CD4-positive, alpha-beta T cell (primary cell): ENCODE measurements at regions not wholly inside any gene's neighbourhood (a gene's known extent, or its start where the extent isn't known, plus 50 kb on each side); places are given as distances from the start of the nearest gene placed in this dataset.

Experiments
- ATAC-seq: fragments of 200-7000 bp; cut with Tn5 transposase; one replicate; pipeline ENCODE4 v1.10.0; 2022; ENCODE audit warnings: mild to moderate bottlenecking; ENCODE audit not compliant: poor library complexity
- CTCF ChIA-PET: fragments of 350-600 bp; sonication (Branson Sonifier 250); formaldehyde crosslinking; loops from one replicate; lab custom pipeline; 2021; ENCODE audit warnings: antibody characterized with exemption, inconsistent platforms; lab: Charles Lee
- POLR2A ChIA-PET: fragments of 350-600 bp; sonication (Branson Sonifier 250); formaldehyde crosslinking; loops from one replicate; lab custom pipeline; 2021; ENCODE audit warnings: antibody characterized with exemption, inconsistent platforms; lab: Charles Lee
- DNase-seq, 14 experiments: peaks; one replicate each; pipeline ENCODE4 v3.0.0-alpha.2; 2013 to 2020; ENCODE audit warnings: mixed read lengths in 2 of 14
- H3K27ac ChIP-seq, 2 donors: one replicate each; pipeline versions ENCODE4 v1.5.1 to v1.7.0; 2013; ENCODE audit warnings: low read length in 2 of 2, low read depth in 1 of 2, mild to moderate bottlenecking in 1 of 2
- H3K27me3 ChIP-seq, 2 experiments: 1 replicate in 1 of 2; 2 replicates in 1 of 2; pipeline versions ENCODE4 v1.6.1 to v1.7.0; 2013; ENCODE audit warnings: low read length in 2 of 2, control low read depth in 1 of 2, mild to moderate bottlenecking in 1 of 2, moderate library complexity in 1 of 2; ENCODE audit not compliant: insufficient read depth in 2 of 2, control insufficient read depth in 1 of 2
- H3K36me3 ChIP-seq: one replicate; pipeline ENCODE4 v1.6.1; 2013; ENCODE audit warnings: low read length, control low read depth; ENCODE audit not compliant: insufficient read depth
- H3K4me1 ChIP-seq: one replicate; pipeline ENCODE4 v1.6.1; 2013; ENCODE audit warnings: low read length, control low read depth; ENCODE audit not compliant: insufficient read depth
- H3K4me3 ChIP-seq: one replicate; pipeline ENCODE4 v1.5.1; 2013; ENCODE audit warnings: mild to moderate bottlenecking, low read length, moderate library complexity
- H3K9me3 ChIP-seq, 2 experiments: 1 replicate in 1 of 2; 2 replicates in 1 of 2; pipeline versions ENCODE4 v1.6.1 to v1.7.0; 2013; ENCODE audit warnings: low read length in 2 of 2, mild to moderate bottlenecking in 2 of 2, control low read depth in 1 of 2, moderate library complexity in 1 of 2; ENCODE audit not compliant: control insufficient read depth in 1 of 2, insufficient read depth in 1 of 2
- H3K27ac Mint-ChIP-seq: one replicate; pipeline ENCODE4 v1.8.0; 2020; ENCODE audit warnings: mixed read lengths
- H3K27me3 Mint-ChIP-seq: one replicate; pipeline ENCODE4 v1.8.0; 2021; ENCODE audit warnings: mixed read lengths
- H3K36me3 Mint-ChIP-seq: one replicate; pipeline ENCODE4 v1.8.0; 2021; ENCODE audit warnings: low read depth, mixed read lengths
- H3K4me1 Mint-ChIP-seq: one replicate; pipeline ENCODE4 v1.8.0; 2021; ENCODE audit warnings: low read depth, mixed read lengths
- H3K4me3 Mint-ChIP-seq: one replicate; pipeline ENCODE4 v1.8.0; 2020; ENCODE audit warnings: mild to moderate bottlenecking, mixed read lengths
- H3K9me3 Mint-ChIP-seq: one replicate; pipeline ENCODE4 v1.8.0; 2020; ENCODE audit warnings: mixed read lengths
- intact Hi-C, 2 experiments: fragments of 100-400 bp; cut with DNase I in 1 of 2; cut with micrococcal nuclease in 1 of 2; formaldehyde crosslinking; loops; one replicate each; pipeline versions ENCODE4 v1.15.1 to v1.9.0; 2023 to 2025; cut with DNase I, micrococcal nuclease
- TF ChIP-seq, protein P1 (sequence below): fragments of 200-600 bp; IDR thresholded peaks from one replicate; pipeline ENCODE4 v1.8.0; 2022; ENCODE audit warnings: antibody characterized with exemption, mild to moderate bottlenecking

- Mint-ChIP-seq H3K27me3 (no peaks in the 10 kb centered on the region), H3K9me3 (no peaks in the 10 kb centered on the region), H3K27ac (no peak overlapping the region), H3K4me3 (no peak overlapping the region), H3K36me3 (no peaks in the 10 kb centered on the region), H3K4me1 (no peaks in the 10 kb centered on the region)
- Histone ChIP-seq H3K36me3 (no peaks in the 10 kb centered on the region), H3K4me3 (no peak overlapping the region), H3K9me3 (no peaks in the 10 kb centered on the region), H3K4me1 (no peaks in the 10 kb centered on the region), H3K27me3 (no peaks in the 10 kb centered on the region), H3K27ac (no peak overlapping the region)
- intact Hi-C loops, result no loop called here
- POLR2A ChIA-PET, result no interaction called here
- CTCF ChIA-PET, result interaction anchor here (0.9 kb wide), 1 partner anchor 15 kb away, joined by 4 read pairs; no protein-coding TSS in a partner anchor
- DNase-seq (no peak), ATAC-seq (no peak)
- TF ChIP-seq, protein P1, sequence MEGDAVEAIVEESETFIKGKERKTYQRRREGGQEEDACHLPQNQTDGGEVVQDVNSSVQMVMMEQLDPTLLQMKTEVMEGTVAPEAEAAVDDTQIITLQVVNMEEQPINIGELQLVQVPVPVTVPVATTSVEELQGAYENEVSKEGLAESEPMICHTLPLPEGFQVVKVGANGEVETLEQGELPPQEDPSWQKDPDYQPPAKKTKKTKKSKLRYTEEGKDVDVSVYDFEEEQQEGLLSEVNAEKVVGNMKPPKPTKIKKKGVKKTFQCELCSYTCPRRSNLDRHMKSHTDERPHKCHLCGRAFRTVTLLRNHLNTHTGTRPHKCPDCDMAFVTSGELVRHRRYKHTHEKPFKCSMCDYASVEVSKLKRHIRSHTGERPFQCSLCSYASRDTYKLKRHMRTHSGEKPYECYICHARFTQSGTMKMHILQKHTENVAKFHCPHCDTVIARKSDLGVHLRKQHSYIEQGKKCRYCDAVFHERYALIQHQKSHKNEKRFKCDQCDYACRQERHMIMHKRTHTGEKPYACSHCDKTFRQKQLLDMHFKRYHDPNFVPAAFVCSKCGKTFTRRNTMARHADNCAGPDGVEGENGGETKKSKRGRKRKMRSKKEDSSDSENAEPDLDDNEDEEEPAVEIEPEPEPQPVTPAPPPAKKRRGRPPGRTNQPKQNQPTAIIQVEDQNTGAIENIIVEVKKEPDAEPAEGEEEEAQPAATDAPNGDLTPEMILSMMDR, result no peak
These were observed 101.1 kb downstream of the CT47B1 start for GRCh38 chrX:120774606-120775005.

DNA sequence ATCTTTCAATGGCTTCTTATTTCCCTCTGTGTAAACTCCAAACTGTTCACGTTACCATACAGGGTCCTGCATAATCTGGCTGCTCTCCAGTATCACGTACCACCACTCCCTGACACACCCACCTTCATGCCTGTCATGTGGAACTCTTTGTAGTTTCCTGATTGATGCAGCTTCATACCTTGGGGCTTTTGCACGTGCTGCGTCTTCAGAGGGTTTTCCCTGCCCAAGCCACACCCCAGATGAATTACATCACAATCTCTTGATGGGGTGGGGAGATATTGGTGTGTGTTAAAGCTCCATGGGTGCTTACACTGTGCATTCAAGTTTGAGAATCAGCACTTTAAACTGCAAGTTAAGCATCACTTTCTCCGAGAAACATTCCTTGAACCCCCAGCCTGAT is 101.9 kb downstream of the CT47B1 start:
- H3K9me3 ChIP-seq, result no peaks in the 10 kb centered on the region
- H3K36me3 ChIP-seq, result no peaks in the 10 kb centered on the region
- intact Hi-C loops, result no loop called here
- ChIA-PET POLR2A (no interaction called here), CTCF (interaction anchor here (0.9 kb wide), 1 partner anchor 16 kb away, joined by 4 read pairs; no protein-coding TSS in a partner anchor)
- ATAC-seq, result peak; percentile 49
- no peaks in the 10 kb centered on the region for H3K27me3 Mint-ChIP-seq
- no peaks in the 10 kb centered on the region for H3K9me3 Mint-ChIP-seq
- H3K4me3 ChIP-seq, result no peak overlapping the region
- peak in 1 of 14 experiments; percentile 4 for DNase-seq
- TF ChIP-seq, protein P1, result no peak
- H3K4me1 Mint-ChIP-seq, result no peaks in the 10 kb centered on the region
- no peak overlapping the region for H3K4me3 Mint-ChIP-seq
- no peaks in the 10 kb centered on the region for H3K27me3 ChIP-seq
- H3K27ac ChIP-seq, result no peak overlapping the region
- no peaks in the 10 kb centered on the region for H3K4me1 ChIP-seq
- H3K27ac Mint-ChIP-seq, result no peak overlapping the region
- H3K36me3 Mint-ChIP-seq, result no peaks in the 10 kb centered on the region

DNA sequence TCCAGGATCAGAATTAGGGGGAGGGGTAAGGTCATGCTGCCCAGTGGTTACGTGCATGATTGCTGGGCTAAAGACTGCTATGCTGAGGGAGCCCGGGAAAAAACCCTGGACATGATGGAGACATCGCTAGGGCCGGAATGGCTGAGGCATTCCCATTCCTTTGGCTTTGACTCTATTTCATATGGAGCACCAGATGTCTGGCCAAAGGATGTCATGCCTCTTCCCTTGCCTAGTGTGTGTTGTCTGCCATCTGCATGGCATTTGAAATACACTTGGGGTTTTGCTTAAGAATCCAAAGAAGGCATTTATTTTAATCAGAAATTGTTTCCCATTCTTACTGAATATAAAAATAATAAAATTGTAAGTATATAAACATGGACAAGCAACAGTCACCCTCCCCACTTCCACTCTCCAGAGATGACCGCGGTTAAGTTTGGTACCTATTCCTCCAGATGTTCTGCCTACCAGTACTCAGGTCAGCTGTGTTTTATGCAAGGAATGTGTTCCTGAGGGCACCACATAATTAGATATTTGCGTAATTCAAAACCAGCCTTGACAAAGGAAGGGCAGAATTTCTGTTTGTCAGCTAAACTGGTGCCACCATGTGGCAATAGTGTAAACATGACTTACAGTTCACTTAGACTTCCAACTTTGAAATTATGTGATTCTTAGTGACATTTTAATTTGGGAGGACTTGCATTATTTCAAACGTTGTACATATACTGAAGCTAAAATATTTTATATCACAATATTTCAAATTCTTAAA is 105.9 kb downstream of the CT47B1 start:
- TF ChIP-seq, protein P1, result peak; percentile 41
- no peaks in the 10 kb centered on the region for H3K9me3 Mint-ChIP-seq
- no peaks in the 10 kb centered on the region for H3K4me1 Mint-ChIP-seq
- ChIA-PET POLR2A (interaction anchor here (0.6 to 1.0 kb wide), 2 partner anchors 72 to 1152 kb away, joined by 3 read pairs; no protein-coding TSS in a partner anchor), CTCF (no interaction called here)
- Histone ChIP-seq H3K36me3 (no peaks in the 10 kb centered on the region), H3K27ac (no peak overlapping the region), H3K4me3 (no peak overlapping the region), H3K9me3 (no peaks in the 10 kb centered on the region), H3K27me3 (no peaks in the 10 kb centered on the region), H3K4me1 (no peaks in the 10 kb centered on the region)
- intact Hi-C loops, result loop anchor here (1.0 to 2.0 kb wide), 2 partner anchors 271 kb away; no protein-coding TSS in a partner anchor
- H3K27me3 Mint-ChIP-seq, result no peaks in the 10 kb centered on the region
- ATAC-seq (no peak), DNase-seq (peak in 4 of 14 experiments; percentile 0 to 45 (median 30))
- H3K27ac Mint-ChIP-seq, result no peak overlapping the region
- no peaks in the 10 kb centered on the region for H3K36me3 Mint-ChIP-seq
- no peak overlapping the region for H3K4me3 Mint-ChIP-seq
